ENCODE measurements at regions not wholly inside any gene's neighbourhood (a gene's known extent, or its start where the extent isn't known, plus 50 kb on each side); places are given as distances from the start of the nearest gene placed in this dataset.
A peak's percentile ranks its signal among the peaks of the same experiment; 100 is the strongest.

DNA sequence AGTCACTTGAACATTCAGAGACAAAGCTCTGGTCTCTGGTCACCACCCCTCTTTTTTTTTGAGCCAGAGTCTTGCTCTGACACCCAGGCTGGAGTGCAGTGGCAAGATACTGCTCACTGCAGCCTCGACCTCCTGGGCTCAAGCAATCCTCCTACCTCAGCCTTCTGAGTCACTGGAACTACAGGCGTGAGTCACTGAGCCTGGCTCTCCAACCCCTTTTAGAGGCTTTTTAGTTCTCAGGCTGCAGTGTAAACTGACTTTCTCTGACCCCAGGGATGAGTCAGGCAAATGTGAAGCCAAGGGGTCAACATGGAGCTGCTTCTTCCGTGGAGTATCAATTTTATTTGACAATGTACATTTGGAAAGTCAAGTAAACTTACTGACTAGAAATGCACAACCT lies 229.2 kb downstream of the PTTG2 start:
- 67 to 73% methylated on average over 3 of the region's 3 CpGs for WGBS, 2 donors
- intact Hi-C loops (cut with DNase I; ENCODE audit: low total_unique reads): no loop called here
- no peak for DNase-seq (ENCODE audit: low spot score in 2 of 2)
- H3K4me3 ChIP-seq (ENCODE audit: low read depth, poor library complexity, severe bottlenecking): no peak overlapping the region
- no peak for TF ChIP-seq POLR2A (IDR thresholded peaks at IDR 0.05)
- TF ChIP-seq, protein P1, sequence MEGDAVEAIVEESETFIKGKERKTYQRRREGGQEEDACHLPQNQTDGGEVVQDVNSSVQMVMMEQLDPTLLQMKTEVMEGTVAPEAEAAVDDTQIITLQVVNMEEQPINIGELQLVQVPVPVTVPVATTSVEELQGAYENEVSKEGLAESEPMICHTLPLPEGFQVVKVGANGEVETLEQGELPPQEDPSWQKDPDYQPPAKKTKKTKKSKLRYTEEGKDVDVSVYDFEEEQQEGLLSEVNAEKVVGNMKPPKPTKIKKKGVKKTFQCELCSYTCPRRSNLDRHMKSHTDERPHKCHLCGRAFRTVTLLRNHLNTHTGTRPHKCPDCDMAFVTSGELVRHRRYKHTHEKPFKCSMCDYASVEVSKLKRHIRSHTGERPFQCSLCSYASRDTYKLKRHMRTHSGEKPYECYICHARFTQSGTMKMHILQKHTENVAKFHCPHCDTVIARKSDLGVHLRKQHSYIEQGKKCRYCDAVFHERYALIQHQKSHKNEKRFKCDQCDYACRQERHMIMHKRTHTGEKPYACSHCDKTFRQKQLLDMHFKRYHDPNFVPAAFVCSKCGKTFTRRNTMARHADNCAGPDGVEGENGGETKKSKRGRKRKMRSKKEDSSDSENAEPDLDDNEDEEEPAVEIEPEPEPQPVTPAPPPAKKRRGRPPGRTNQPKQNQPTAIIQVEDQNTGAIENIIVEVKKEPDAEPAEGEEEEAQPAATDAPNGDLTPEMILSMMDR (IDR thresholded peaks at IDR 0.05): no peak

- DNase-seq (ENCODE audit: low spot score in 2 of 2): peak in 1 of 2 donors; percentile 61
- 27 to 29% methylated on average over 4 of the region's 4 CpGs for WGBS, 2 donors
- no peak for TF ChIP-seq POLR2A (IDR thresholded peaks at IDR 0.05)
- TF ChIP-seq, protein P1 (IDR thresholded peaks at IDR 0.05): no peak
- H3K4me3 ChIP-seq (ENCODE audit: low read depth, poor library complexity, severe bottlenecking): no peak overlapping the region
- intact Hi-C loops (cut with DNase I; ENCODE audit: low total_unique reads): loop anchor here (10.0 kb wide), 1 partner anchor 114 kb away; no protein-coding TSS in a partner anchor
These were observed 230.6 kb downstream of the PTTG2 start for GRCh38 chr4:38190717-38191178.

GRCh38 chr4:38192516-38192915 lies 232.3 kb downstream of the PTTG2 start:
- no peak overlapping the region for H3K4me3 ChIP-seq (ENCODE audit: low read depth, poor library complexity, severe bottlenecking)
- no peak for TF ChIP-seq POLR2A (IDR thresholded peaks at IDR 0.05)
- TF ChIP-seq, protein P1 (IDR thresholded peaks at IDR 0.05): no peak
- WGBS, 2 donors: 49 to 74% methylated on average over 3 of the region's 3 CpGs
- intact Hi-C loops (cut with DNase I; ENCODE audit: low total_unique reads): loop anchor here (10.0 kb wide), 1 partner anchor 112 kb away; no protein-coding TSS in a partner anchor
- no peak for DNase-seq (ENCODE audit: low spot score in 2 of 2)

DNA sequence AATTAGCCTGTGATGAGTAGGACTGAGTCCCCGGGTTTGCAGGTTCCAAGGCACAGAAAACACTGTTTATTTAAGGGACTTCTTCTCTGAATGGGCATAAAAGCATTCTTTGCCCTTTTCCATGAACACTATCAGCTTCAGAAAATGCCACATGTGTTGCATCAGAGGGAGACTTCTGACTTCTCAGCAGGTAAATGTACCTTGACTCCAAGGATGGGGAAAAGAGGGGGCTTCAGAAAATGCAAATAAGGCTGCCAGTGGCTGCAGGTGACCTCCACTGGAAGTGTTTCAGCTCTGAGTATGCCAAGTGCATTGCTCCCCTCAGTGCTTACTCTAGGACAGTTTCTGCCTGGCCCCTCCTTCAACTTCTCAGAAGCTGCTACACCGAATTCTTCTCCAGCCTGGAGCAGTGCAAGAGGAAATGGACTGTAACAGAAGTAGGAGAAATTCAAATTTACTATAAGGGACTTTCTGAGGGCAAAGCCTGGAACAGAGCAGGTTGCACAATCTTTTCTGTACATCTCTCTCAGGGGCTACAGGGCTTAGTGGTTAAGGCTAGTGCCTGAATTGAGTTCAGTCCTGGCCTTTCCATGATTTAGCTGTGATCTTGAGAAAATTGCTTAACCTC lies 233.2 kb downstream of the PTTG2 start:
- 60% methylated on average over 2 of the region's 2 CpGs for WGBS, 2 donors

DNA sequence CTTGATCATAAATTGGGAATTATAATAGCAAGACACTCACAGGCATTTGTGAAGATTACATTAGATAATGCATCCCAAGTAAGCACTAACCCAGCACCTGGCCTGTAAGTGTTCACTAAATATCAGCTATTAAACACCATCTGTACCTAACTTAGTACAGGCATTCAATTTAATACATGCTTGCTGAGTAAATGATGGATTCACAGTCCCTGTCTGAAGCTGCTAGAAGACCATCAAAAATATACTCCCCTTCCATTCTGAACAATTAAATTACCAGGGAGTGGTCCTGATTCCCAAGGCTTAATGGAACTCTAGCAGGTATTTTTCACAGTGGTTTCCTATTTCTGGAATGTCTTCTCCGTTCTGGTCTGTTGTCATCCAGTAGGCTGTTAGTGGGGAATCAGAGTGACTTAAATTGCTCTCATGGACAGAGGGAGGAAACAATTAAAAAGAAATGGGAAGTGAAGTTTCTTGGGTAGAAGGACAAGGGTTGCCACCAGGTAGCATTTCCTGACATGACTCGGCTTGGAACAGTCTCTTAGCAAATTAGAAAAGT lies 233.9 kb downstream of the PTTG2 start:
- TF ChIP-seq, protein P1 (IDR thresholded peaks at IDR 0.05): no peak
- no peak for TF ChIP-seq POLR2A (IDR thresholded peaks at IDR 0.05)
- 69 to 77% methylated on average over 2 of the region's 2 CpGs for WGBS, 2 donors
- no peak overlapping the region for H3K4me3 ChIP-seq (ENCODE audit: low read depth, poor library complexity, severe bottlenecking)
- intact Hi-C loops (cut with DNase I; ENCODE audit: low total_unique reads): loop anchor here (10.0 kb wide), 1 partner anchor 111 kb away; no protein-coding TSS in a partner anchor
- DNase-seq (ENCODE audit: low spot score in 2 of 2): no peak

More for the DNA sequence above, 233.2 kb downstream of the PTTG2 start:
- intact Hi-C loops (cut with DNase I; ENCODE audit: low total_unique reads): loop anchor here (10.0 kb wide), 1 partner anchor 111 kb away; no protein-coding TSS in a partner anchor
- H3K4me3 ChIP-seq (ENCODE audit: low read depth, poor library complexity, severe bottlenecking): no peak overlapping the region
- no peak for DNase-seq (ENCODE audit: low spot score in 2 of 2)
- TF ChIP-seq, protein P1 (IDR thresholded peaks at IDR 0.05): no peak
- TF ChIP-seq POLR2A (IDR thresholded peaks at IDR 0.05): no peak
